Loucy (cell line): ENCODE measurements at regions not wholly inside any gene's neighbourhood (a gene's known extent, or its start where the extent isn't known, plus 50 kb on each side); places are given as distances from the start of the nearest gene placed in this dataset.

ENCODE experiments used
- CTCF ChIP-seq: fragments of 200-600 bp; sonication (generic); conservative IDR thresholded peaks from 2 replicates; pipeline ENCODE4 v1.5.1; 2014; ENCODE audit warnings: mild to moderate bottlenecking, antibody characterized with exemption, low read length
- EZH2phosphoT487 ChIP-seq: fragments of 200-600 bp; IDR thresholded peaks from 2 replicates; pipeline ENCODE4 v1.6.1; 2018; ENCODE audit warnings: antibody characterized with exemption, mild to moderate bottlenecking, moderate library complexity, borderline replicate concordance

- TF ChIP-seq CTCF, result no peak
- TF ChIP-seq EZH2phosphoT487, result no peak
Measured at GRCh38 chr10:8312079-8312478, 257.6 kb downstream of the GATA3 start.
